DOHH2 (cell line): ENCODE measurements at regions not wholly inside any gene's neighbourhood (a gene's known extent, or its start where the extent isn't known, plus 50 kb on each side); places are given as distances from the start of the nearest gene placed in this dataset.

ENCODE experiments used
- EZH2phosphoT487 ChIP-seq: fragments of 200-600 bp; sonication (generic); IDR thresholded peaks from 2 replicates; pipeline ENCODE4 v1.6.1; 2017; ENCODE audit warnings: borderline replicate concordance, mild to moderate bottlenecking, antibody characterized with exemption, low read length, moderate library complexity, mixed read lengths
- TF ChIP-seq, protein P1 (sequence below): fragments of 200-600 bp; sonication (generic); IDR thresholded peaks from one replicate; pipeline ENCODE4 v1.5.1; 2014; ENCODE audit warnings: antibody characterized with exemption, mild to moderate bottlenecking, low read depth, low read length; ENCODE audit not compliant: poor library complexity, severe bottlenecking

DNA sequence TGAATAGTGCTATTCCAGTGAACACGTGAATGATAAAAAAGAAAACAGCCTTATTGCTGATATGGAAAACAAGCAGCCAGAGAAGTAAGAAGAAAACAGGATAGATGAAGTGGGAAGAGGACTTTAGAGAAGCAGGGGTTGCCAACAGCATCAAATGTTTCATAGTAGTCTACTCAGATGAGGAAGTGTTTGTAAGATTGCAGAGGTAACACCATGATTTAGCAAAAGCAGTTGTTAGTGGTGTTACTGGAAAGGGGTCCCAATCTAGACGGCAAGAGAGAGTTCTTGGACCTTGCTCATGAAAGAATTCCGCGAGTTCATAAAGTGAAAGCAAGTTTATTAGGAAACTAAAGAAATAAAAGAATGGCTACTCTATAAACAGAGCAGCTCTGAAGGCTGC, 108.8 kb upstream of the MCTP2 start:
- TF ChIP-seq, protein P1, sequence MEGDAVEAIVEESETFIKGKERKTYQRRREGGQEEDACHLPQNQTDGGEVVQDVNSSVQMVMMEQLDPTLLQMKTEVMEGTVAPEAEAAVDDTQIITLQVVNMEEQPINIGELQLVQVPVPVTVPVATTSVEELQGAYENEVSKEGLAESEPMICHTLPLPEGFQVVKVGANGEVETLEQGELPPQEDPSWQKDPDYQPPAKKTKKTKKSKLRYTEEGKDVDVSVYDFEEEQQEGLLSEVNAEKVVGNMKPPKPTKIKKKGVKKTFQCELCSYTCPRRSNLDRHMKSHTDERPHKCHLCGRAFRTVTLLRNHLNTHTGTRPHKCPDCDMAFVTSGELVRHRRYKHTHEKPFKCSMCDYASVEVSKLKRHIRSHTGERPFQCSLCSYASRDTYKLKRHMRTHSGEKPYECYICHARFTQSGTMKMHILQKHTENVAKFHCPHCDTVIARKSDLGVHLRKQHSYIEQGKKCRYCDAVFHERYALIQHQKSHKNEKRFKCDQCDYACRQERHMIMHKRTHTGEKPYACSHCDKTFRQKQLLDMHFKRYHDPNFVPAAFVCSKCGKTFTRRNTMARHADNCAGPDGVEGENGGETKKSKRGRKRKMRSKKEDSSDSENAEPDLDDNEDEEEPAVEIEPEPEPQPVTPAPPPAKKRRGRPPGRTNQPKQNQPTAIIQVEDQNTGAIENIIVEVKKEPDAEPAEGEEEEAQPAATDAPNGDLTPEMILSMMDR, result no peak
- no peak for TF ChIP-seq EZH2phosphoT487
